Ovary (tissue), 7 donors: ENCODE measurements at regions not wholly inside any gene's neighbourhood (a gene's known extent, or its start where the extent isn't known, plus 50 kb on each side); places are given as distances from the start of the nearest gene placed in this dataset.
"Not testable (repeated sequence)": the region's sequence is repeated elsewhere in the genome, so short reads cannot be mapped to it uniquely, and the experiment has no call there.

Source experiments
- DNase-seq, 5 donors: peaks; one replicate each; pipeline ENCODE4 v3.0.0-alpha.2; 2019 to 2020
- H3K27ac ChIP-seq, 2 donors: fragments of 200-600 bp; one replicate each; pipeline versions ENCODE4 v1.5.1 to v1.8.0; 2019 to 2022
- H3K27me3 ChIP-seq: fragments of 200-600 bp; one replicate; pipeline ENCODE4 v1.8.0; 2022
- H3K36me3 ChIP-seq: fragments of 200-600 bp; sonication (generic); one replicate; pipeline ENCODE4 v1.5.1; 2019
- H3K4me1 ChIP-seq: one replicate; pipeline ENCODE4 v1.8.1; 2013; ENCODE audit warnings: mild to moderate bottlenecking, moderate library complexity; ENCODE audit not compliant: insufficient read depth
- H3K4me3 ChIP-seq: fragments of 200-600 bp; sonication (generic); one replicate; pipeline ENCODE4 v1.5.1; 2017
- H3K9me3 ChIP-seq, 2 donors: fragments of 200-600 bp in 1 of 2; sonication (generic) in 1 of 2; one replicate each; pipeline versions ENCODE4 v1.5.1 to v1.8.1; 2013 to 2019; ENCODE audit warnings: mild to moderate bottlenecking in 1 of 2, moderate library complexity in 1 of 2
- CTCF ChIP-seq, 3 donors: fragments of 450-650 bp in 2 of 3; fragments of 200-600 bp in 1 of 3; IDR thresholded peaks; one replicate each; pipeline versions ENCODE4 v1.5.1 to v1.8.0; 2016 to 2022; ENCODE audit warnings: antibody characterized with exemption in 3 of 3, mild to moderate bottlenecking in 1 of 3
- EP300 ChIP-seq: sonication (generic); formaldehyde crosslinking; IDR thresholded peaks from one replicate; pipeline ENCODE4 v1.6.1; 2017; ENCODE audit warnings: antibody characterized with exemption
- POLR2A ChIP-seq: fragments of 450-650 bp; IDR thresholded peaks from one replicate; pipeline ENCODE4 v1.6.1; 2017; ENCODE audit warnings: antibody characterized with exemption, mild to moderate bottlenecking, moderate library complexity
- WGBS, 3 donors: extraction: QIAGEN DNeasy Blood & Tissue Kit in 1 of 3; methylation state at CpG; one replicate each; pipeline versions ENCODE4 v1.1.5 to v1.1.7; 2013 to 2017; 5-methylcytosine and 5-hydroxymethylcytosine counted together
- intact Hi-C, 4 donors: fragments of 100-400 bp; cut with DNase I; formaldehyde crosslinking; loops; one replicate each; pipeline versions ENCODE4 v1.11.0 to v1.15.1; 2022 to 2023
- donor health status: DM: no; HTN: no; CAD: no; lungs with moderate emphysema.
- donor health status: DM: no; HTN: no; CAD: no.
- donor health status: Bipolar disorder and iron deficiency.
- donor health status: DM: no; HTN: no; CAD: no.
- donor health status: DM: yes; HTN: yes; CAD: no.

GRCh38 chr2:5190023-5190422 is 502.2 kb upstream of the SOX11 start:
- H3K4me1 ChIP-seq, result no peaks in the 10 kb centered on the region
- no peaks in the 10 kb centered on the region for H3K27me3 ChIP-seq
- WGBS, 3 donors, result 74 to 86% (median 78%) methylated on average over 5 of the region's 5 CpGs
- DNase-seq, result no peak
- H3K27ac ChIP-seq, result no peak overlapping the region
- H3K9me3 ChIP-seq, result no peaks in the 10 kb centered on the region
- no peaks in the 10 kb centered on the region for H3K36me3 ChIP-seq
- TF ChIP-seq CTCF (IDR thresholded peaks at IDR 0.05), result no peak
- no peak for TF ChIP-seq EP300
- TF ChIP-seq POLR2A, result no peak
- intact Hi-C loops, result no loop called here
- H3K4me3 ChIP-seq, result no peak overlapping the region

- Histone ChIP-seq H3K9me3 (no peaks in the 10 kb centered on the region), H3K4me1 (no peaks in the 10 kb centered on the region), H3K36me3 (no peaks in the 10 kb centered on the region), H3K27me3 (no peaks in the 10 kb centered on the region), H3K27ac (no peak overlapping the region), H3K4me3 (no peak overlapping the region)
- 85 to 89% (median 88%) methylated on average over 1 of the region's 1 CpG for WGBS, 3 donors
- TF ChIP-seq POLR2A (no peak), EP300 (no peak), CTCF (IDR thresholded peaks at IDR 0.05) (no peak)
- intact Hi-C loops, result no loop called here
- no peak for DNase-seq
These were observed 496.5 kb upstream of the SOX11 start for GRCh38 chr2:5195636-5196035.

GRCh38 chr2:5203134-5203755 is 488.9 kb upstream of the SOX11 start:
- H3K4me1 ChIP-seq, result no peaks in the 10 kb centered on the region
- no peaks in the 10 kb centered on the region for H3K36me3 ChIP-seq
- H3K9me3 ChIP-seq, result no peaks in the 10 kb centered on the region
- intact Hi-C loops, result no loop called here
- H3K27me3 ChIP-seq, result no peaks in the 10 kb centered on the region
- DNase-seq, result no peak
- TF ChIP-seq CTCF (IDR thresholded peaks at IDR 0.05), result no peak
- TF ChIP-seq EP300, result no peak
- TF ChIP-seq POLR2A, result no peak
- 18 to 47% (median 21%) methylated on average over 5 of the region's 5 CpGs for WGBS, 3 donors
- H3K27ac ChIP-seq, result no peak overlapping the region
- H3K4me3 ChIP-seq, result no peak overlapping the region

GRCh38 chr2:5206742-5207141 is 485.4 kb upstream of the SOX11 start:
- H3K4me1 ChIP-seq, DNase-seq, H3K36me3 ChIP-seq, intact Hi-C loops, H3K27ac ChIP-seq, H3K27me3 ChIP-seq, H3K4me3 ChIP-seq, H3K9me3 ChIP-seq: not testable (repeated sequence)
- WGBS, 3 donors, result 87 to 94% (median 94%) methylated on average over 2 of the region's 2 CpGs

GRCh38 chr2:5215989-5216607 is 476.1 kb upstream of the SOX11 start:
- intact Hi-C loops, result no loop called here
- Histone ChIP-seq H3K9me3 (no peaks in the 10 kb centered on the region), H3K4me3 (no peak overlapping the region), H3K27me3 (no peaks in the 10 kb centered on the region), H3K27ac (no peak overlapping the region), H3K4me1 (no peaks in the 10 kb centered on the region), H3K36me3 (no peaks in the 10 kb centered on the region)
- no peak for DNase-seq
- TF ChIP-seq CTCF (IDR thresholded peaks at IDR 0.05) (no peak), POLR2A (no peak)
- 49 to 61% (median 57%) methylated on average over 8 of the region's 8 CpGs for WGBS, 3 donors
